Calu3 (cell line): ENCODE measurements at regions not wholly inside any gene's neighbourhood (a gene's known extent, or its start where the extent isn't known, plus 50 kb on each side); places are given as distances from the start of the nearest gene placed in this dataset.

Experiments
- BruUV-seq: library from RNA; stranded (reverse); fragments of 400-500 nt; replicated peaks from 2 replicates; lab custom pipeline; 2021; lab: Mats Ljungman, UMichigan
- CTCF ChIA-PET: fragments of 300-600 bp; sonication (Branson Sonifier 250); formaldehyde crosslinking; loops from one replicate; lab custom pipeline; 2022; ENCODE audit warnings: antibody characterized with exemption; lab: Charles Lee
- DNase-seq: peaks from one replicate; pipeline ENCODE4 v3.0.0; 2022
- H3K27ac Mint-ChIP-seq: one replicate; pipeline ENCODE4 v1.8.0; 2022; ENCODE audit warnings: mixed read lengths; ENCODE audit not compliant: unreplicated experiment
- H3K27me3 Mint-ChIP-seq: one replicate; pipeline ENCODE4 v1.8.0; 2022; ENCODE audit warnings: mixed read lengths; ENCODE audit not compliant: unreplicated experiment
- H3K36me3 Mint-ChIP-seq: one replicate; pipeline ENCODE4 v1.8.0; 2022; ENCODE audit warnings: mild to moderate bottlenecking, moderate library complexity, mixed read lengths; ENCODE audit not compliant: insufficient read depth, unreplicated experiment
- H3K4me1 Mint-ChIP-seq: one replicate; pipeline ENCODE4 v1.8.0; 2022; ENCODE audit warnings: mild to moderate bottlenecking, low read depth, mixed read lengths; ENCODE audit not compliant: unreplicated experiment
- H3K4me3 Mint-ChIP-seq: one replicate; pipeline ENCODE4 v1.8.0; 2022; ENCODE audit warnings: mild to moderate bottlenecking, low read depth, moderate library complexity, mixed read lengths; ENCODE audit not compliant: unreplicated experiment
- H3K9me3 Mint-ChIP-seq: one replicate; pipeline ENCODE4 v1.8.0; 2022; ENCODE audit warnings: low read depth, mixed read lengths; ENCODE audit not compliant: unreplicated experiment
- intact Hi-C: fragments of 100-400 bp; cut with micrococcal nuclease; formaldehyde crosslinking; loops from one replicate; pipeline ENCODE4 v1.10.0; 2022; ENCODE audit not compliant: unreplicated experiment
- TF ChIP-seq, protein P1 (sequence below): fragments of 200-600 bp; IDR thresholded peaks from one replicate; pipeline ENCODE4 v1.8.0; 2022; ENCODE audit warnings: antibody characterized with exemption; ENCODE audit not compliant: unreplicated experiment

DNA sequence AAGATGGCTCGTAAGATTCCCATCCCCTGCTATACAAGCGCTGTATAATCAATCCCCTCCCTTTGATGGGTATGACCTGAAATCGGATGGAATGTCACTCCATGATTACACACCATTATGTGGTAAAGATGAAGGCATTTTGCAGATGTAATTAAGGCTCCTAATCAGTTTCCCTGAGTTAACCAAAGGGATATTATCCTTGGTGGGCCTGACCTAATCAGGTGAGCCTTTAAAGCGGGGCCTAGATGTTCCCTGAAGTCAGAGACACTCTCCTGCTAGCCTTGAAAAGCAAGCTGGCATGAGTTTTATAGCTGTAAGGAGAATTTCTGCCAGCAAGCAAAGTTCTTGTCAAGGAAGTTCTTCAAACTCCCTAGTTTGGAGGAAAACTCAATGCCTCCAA, 223.8 kb upstream of the FN1 start:
- CTCF ChIA-PET = no interaction called here
- BruUV-seq = no TSS peak
- Mint-ChIP-seq H3K4me3 (no peak overlapping the region), H3K9me3 (no peaks in the 10 kb centered on the region), H3K27ac (no peak overlapping the region), H3K36me3 (no peaks in the 10 kb centered on the region), H3K4me1 (peaks cover 15% of the 10 kb centered on the region), H3K27me3 (no peaks in the 10 kb centered on the region)
- intact Hi-C loops = no loop called here
- DNase-seq = no peak
- TF ChIP-seq, protein P1, sequence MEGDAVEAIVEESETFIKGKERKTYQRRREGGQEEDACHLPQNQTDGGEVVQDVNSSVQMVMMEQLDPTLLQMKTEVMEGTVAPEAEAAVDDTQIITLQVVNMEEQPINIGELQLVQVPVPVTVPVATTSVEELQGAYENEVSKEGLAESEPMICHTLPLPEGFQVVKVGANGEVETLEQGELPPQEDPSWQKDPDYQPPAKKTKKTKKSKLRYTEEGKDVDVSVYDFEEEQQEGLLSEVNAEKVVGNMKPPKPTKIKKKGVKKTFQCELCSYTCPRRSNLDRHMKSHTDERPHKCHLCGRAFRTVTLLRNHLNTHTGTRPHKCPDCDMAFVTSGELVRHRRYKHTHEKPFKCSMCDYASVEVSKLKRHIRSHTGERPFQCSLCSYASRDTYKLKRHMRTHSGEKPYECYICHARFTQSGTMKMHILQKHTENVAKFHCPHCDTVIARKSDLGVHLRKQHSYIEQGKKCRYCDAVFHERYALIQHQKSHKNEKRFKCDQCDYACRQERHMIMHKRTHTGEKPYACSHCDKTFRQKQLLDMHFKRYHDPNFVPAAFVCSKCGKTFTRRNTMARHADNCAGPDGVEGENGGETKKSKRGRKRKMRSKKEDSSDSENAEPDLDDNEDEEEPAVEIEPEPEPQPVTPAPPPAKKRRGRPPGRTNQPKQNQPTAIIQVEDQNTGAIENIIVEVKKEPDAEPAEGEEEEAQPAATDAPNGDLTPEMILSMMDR = no peak

DNA sequence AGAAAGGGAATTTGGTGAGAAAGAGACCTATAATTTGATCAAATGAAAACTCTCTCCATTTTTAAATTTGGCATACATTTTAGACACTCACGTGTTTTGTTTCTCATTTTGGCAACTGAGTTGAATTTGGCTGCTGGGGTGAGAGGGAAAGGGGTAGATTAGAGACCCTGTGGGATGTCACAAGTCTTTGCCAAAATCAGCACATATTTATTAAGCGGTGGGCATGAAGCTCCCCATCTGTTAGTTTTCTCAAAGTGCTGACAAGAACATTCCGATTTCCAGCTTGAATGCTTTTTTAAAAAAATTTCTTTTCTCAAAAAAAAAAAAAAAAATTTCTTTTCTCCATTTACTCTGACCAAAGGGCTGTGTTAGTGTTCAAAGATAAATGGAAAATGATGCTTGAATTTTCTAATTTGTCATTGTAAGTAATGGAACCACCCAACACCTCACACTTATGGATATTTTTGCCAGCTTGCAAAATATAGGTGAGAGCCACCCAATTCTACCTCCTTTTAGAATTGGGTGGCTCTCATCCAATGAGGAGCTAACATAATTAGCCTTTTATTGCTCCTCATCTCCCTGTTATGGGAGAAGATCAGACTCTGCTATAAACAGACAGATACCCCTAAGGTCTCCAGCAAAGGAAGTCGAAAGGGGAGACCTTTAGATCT, 222.9 kb upstream of the FN1 start:
- peaks cover 11% of the 10 kb centered on the region for H3K4me1 Mint-ChIP-seq
- no peaks in the 10 kb centered on the region for H3K9me3 Mint-ChIP-seq
- TF ChIP-seq, protein P1 = no peak
- no peak overlapping the region for H3K27ac Mint-ChIP-seq
- DNase-seq = no peak
- no peaks in the 10 kb centered on the region for H3K36me3 Mint-ChIP-seq
- intact Hi-C loops = no loop called here
- no TSS peak for BruUV-seq
- no peak overlapping the region for H3K4me3 Mint-ChIP-seq
- H3K27me3 Mint-ChIP-seq = no peaks in the 10 kb centered on the region
- CTCF ChIA-PET = interaction anchor here (0.7 kb wide), 1 partner anchor 1270 kb away, joined by 4 read pairs; no protein-coding TSS in a partner anchor

DNA sequence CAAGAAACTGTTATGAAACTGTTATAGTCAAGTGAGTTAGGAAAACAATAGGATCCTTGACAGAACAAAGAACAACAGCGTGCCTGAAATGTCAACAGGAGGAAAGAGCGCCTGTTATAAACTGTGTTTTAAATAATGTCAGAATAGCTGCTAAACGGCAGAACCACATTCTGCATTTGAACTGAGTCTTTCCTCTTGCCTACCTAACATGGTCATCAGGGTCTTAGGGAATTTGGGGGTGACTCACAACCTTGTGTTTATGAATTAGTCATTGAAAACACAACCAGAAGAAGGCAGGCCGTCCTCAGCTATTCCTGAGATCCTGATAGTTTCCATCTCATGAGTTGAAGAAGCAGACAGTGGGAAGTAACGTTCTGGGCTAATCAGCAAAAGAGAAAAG, 222.0 kb upstream of the FN1 start:
- H3K36me3 Mint-ChIP-seq = no peaks in the 10 kb centered on the region
- BruUV-seq = no TSS peak
- H3K4me1 Mint-ChIP-seq = peaks cover 8% of the 10 kb centered on the region
- H3K27me3 Mint-ChIP-seq = no peaks in the 10 kb centered on the region
- no peak overlapping the region for H3K27ac Mint-ChIP-seq
- TF ChIP-seq, protein P1 = no peak
- H3K9me3 Mint-ChIP-seq = no peaks in the 10 kb centered on the region
- CTCF ChIA-PET = no interaction called here
- DNase-seq = peak; percentile 4
- intact Hi-C loops = no loop called here
- H3K4me3 Mint-ChIP-seq = no peak overlapping the region

DNA sequence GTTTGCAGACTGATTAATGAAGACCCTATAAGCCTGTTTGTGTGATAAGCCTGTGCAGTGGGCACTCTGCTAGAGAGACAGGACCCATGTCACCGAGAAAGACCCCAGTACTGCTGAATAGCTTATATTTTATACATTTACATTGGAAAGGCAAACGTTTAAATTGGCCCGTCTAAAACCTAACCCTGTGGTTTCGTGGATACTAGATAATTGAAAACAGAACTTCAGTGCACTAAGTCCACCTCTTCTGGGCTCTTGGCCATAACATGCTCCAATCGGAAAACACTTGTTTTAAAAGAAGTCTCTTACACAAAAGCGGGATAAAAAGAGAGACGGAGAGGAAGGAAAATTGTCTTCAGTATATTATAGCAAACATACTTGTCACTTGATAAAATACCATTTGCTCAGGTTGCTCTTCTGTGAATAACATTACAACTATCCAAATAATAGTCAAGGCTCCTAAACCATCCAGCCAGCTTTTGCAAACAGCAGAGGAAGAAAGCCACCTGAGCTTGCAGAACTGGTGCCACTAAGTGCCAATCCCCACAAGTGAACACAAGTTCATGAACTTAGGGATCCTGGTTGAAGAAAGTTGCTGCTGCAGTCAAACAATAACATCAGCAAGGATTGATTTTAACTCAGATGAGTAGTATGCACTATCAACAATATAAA, 218.4 kb upstream of the FN1 start:
- TF ChIP-seq, protein P1 = no peak
- DNase-seq = no peak
- peaks cover 8% of the 10 kb centered on the region for H3K4me1 Mint-ChIP-seq
- no peaks in the 10 kb centered on the region for H3K27me3 Mint-ChIP-seq
- CTCF ChIA-PET = interaction anchor here (0.7 kb wide), 1 partner anchor 63 kb away, joined by 4 read pairs; no protein-coding TSS in a partner anchor
- H3K36me3 Mint-ChIP-seq = no peaks in the 10 kb centered on the region
- no TSS peak for BruUV-seq
- H3K4me3 Mint-ChIP-seq = no peak overlapping the region
- intact Hi-C loops = no loop called here
- no peak overlapping the region for H3K27ac Mint-ChIP-seq
- H3K9me3 Mint-ChIP-seq = no peaks in the 10 kb centered on the region
